ENCODE measurements at regions not wholly inside any gene's neighbourhood (a gene's known extent, or its start where the extent isn't known, plus 50 kb on each side); places are given as distances from the start of the nearest gene placed in this dataset.

GRCh38 chr3:177249203-177249602, 51.9 kb upstream of the TBL1XR1 start:
- Histone ChIP-seq H3K9me3 (replicated peaks in 1 of 3) (no peaks in the 10 kb centered on the region), H3K27me3 (no peaks in the 10 kb centered on the region), H3K27ac (no peak overlapping the region), H3K4me1 (replicated peaks in 1 of 2) (no peaks in the 10 kb centered on the region), H3K4me3 (no peak overlapping the region), H3K36me3 (replicated peaks in 1 of 2) (no peaks in the 10 kb centered on the region)
- WGBS, 4 donors, result 85 to 93% (median 90%) methylated on average over 9 of the region's 9 CpGs
- TF ChIP-seq CTCF (IDR thresholded peaks at IDR 0.05), result no peak
- no peak for TF ChIP-seq POLR2A (IDR thresholded peaks at IDR 0.05)
- intact Hi-C loops (cut with DNase I), result no loop called here
- no peak for DNase-seq

- no peak overlapping the region for H3K4me3 ChIP-seq
- WGBS, 4 donors, result 79 to 94% (median 87%) methylated on average over 1 of the region's 1 CpG
- H3K36me3 ChIP-seq (replicated peaks in 1 of 2), result no peaks in the 10 kb centered on the region
- intact Hi-C loops (cut with DNase I), result no loop called here
- no peaks in the 10 kb centered on the region for H3K9me3 ChIP-seq (replicated peaks in 1 of 3)
- no peak overlapping the region for H3K27ac ChIP-seq
- no peaks in the 10 kb centered on the region for H3K4me1 ChIP-seq (replicated peaks in 1 of 2)
- TF ChIP-seq POLR2A (IDR thresholded peaks at IDR 0.05) (no peak), CTCF (IDR thresholded peaks at IDR 0.05) (no peak)
- DNase-seq, result no peak
- no peaks in the 10 kb centered on the region for H3K27me3 ChIP-seq
Observed at GRCh38 chr3:177250151-177250550, 52.9 kb upstream of the TBL1XR1 start.

- TF ChIP-seq CTCF (IDR thresholded peaks at IDR 0.05) (no peak), POLR2A (IDR thresholded peaks at IDR 0.05) (no peak)
- Histone ChIP-seq H3K27me3 (no peaks in the 10 kb centered on the region), H3K36me3 (replicated peaks in 1 of 2) (no peaks in the 10 kb centered on the region), H3K4me3 (no peak overlapping the region), H3K27ac (no peak overlapping the region), H3K4me1 (replicated peaks in 1 of 2) (no peaks in the 10 kb centered on the region), H3K9me3 (replicated peaks in 1 of 3) (no peaks in the 10 kb centered on the region)
- intact Hi-C loops (cut with DNase I), result no loop called here
- WGBS, 4 donors, result 76 to 86% (median 79%) methylated on average over 4 of the region's 4 CpGs
- DNase-seq, result no peak
Observed at GRCh38 chr3:177251755-177252154, 54.5 kb upstream of the TBL1XR1 start.

- whole genome bisulfite sequencing, 4 donors, result 88 to 98% (median 94%) methylated on average over 1 of the region's 1 CpG
- no peak for DNase-seq
- no peak for TF ChIP-seq POLR2A (IDR thresholded peaks at IDR 0.05)
- no peak for TF ChIP-seq CTCF (IDR thresholded peaks at IDR 0.05)
- intact Hi-C loops (cut with DNase I), result no loop called here
- H3K4me3 ChIP-seq, result no peak overlapping the region
- H3K27ac ChIP-seq, result no peak overlapping the region
- H3K27me3 ChIP-seq, result no peaks in the 10 kb centered on the region
- no peaks in the 10 kb centered on the region for H3K4me1 ChIP-seq (replicated peaks in 1 of 2)
- H3K36me3 ChIP-seq (replicated peaks in 1 of 2), result no peaks in the 10 kb centered on the region
- H3K9me3 ChIP-seq (replicated peaks in 1 of 3), result no peaks in the 10 kb centered on the region
Observed at GRCh38 chr3:177257006-177257405, 59.7 kb upstream of the TBL1XR1 start.

All from adrenal gland (tissue), 9 donors.